GM18858 (cell line): ENCODE measurements at regions not wholly inside any gene's neighbourhood (a gene's known extent, or its start where the extent isn't known, plus 50 kb on each side); places are given as distances from the start of the nearest gene placed in this dataset.
"Not testable (repeated sequence)": the region's sequence is repeated elsewhere in the genome, so short reads cannot be mapped to it uniquely, and the experiment has no call there.

ENCODE experiments used
- ATAC-seq: cut with Tn5 transposase; IDR thresholded peaks from one replicate; pipeline ENCODE4 v1.9.1; 2021; ENCODE audit not compliant: unreplicated experiment

- no peak for ATAC-seq
Observed at GRCh38 chrX:123049071-123049625, 134.9 kb upstream of the GRIA3 start.

GRCh38 chrX:123060986-123061385 is 123.1 kb upstream of the GRIA3 start:
- ATAC-seq: no peak

GRCh38 chrX:123064053-123064452 is 120.0 kb upstream of the GRIA3 start:
- ATAC-seq: no peak

GRCh38 chrX:123072686-123073385 is 111.2 kb upstream of the GRIA3 start:
- no peak for ATAC-seq

GRCh38 chrX:123075947-123076561 is 108.0 kb upstream of the GRIA3 start:
- no peak for ATAC-seq

- ATAC-seq: no peak
Observed at GRCh38 chrX:123077631-123078030, 106.4 kb upstream of the GRIA3 start.

GRCh38 chrX:123080065-123080464 is 104.0 kb upstream of the GRIA3 start:
- ATAC-seq: no peak

- no peak for ATAC-seq
Observed at GRCh38 chrX:123081776-123082175, 102.3 kb upstream of the GRIA3 start.

GRCh38 chrX:123083924-123084323 is 100.2 kb upstream of the GRIA3 start:
- ATAC-seq: no peak

- ATAC-seq: no peak
Observed at GRCh38 chrX:123084797-123085196, 99.3 kb upstream of the GRIA3 start.

GRCh38 chrX:123085311-123085940 is 98.7 kb upstream of the GRIA3 start:
- ATAC-seq: no peak

GRCh38 chrX:123086768-123087167 is 97.3 kb upstream of the GRIA3 start:
- no peak for ATAC-seq

GRCh38 chrX:123087326-123087725 is 96.8 kb upstream of the GRIA3 start:
- ATAC-seq: no peak

GRCh38 chrX:123088331-123088730 is 95.7 kb upstream of the GRIA3 start:
- no peak for ATAC-seq

GRCh38 chrX:123088930-123089329 is 95.1 kb upstream of the GRIA3 start:
- ATAC-seq: no peak

GRCh38 chrX:123093792-123094191 is 90.3 kb upstream of the GRIA3 start:
- no peak for ATAC-seq

GRCh38 chrX:123108513-123109427 is 75.3 kb upstream of the GRIA3 start:
- no peak for ATAC-seq

- ATAC-seq: no peak
Observed at GRCh38 chrX:123121241-123121640, 62.8 kb upstream of the GRIA3 start.

- ATAC-seq: not testable (repeated sequence)
Observed at GRCh38 chrX:123129805-123130204, 54.3 kb upstream of the GRIA3 start.
